PFSK-1 (cell line): ENCODE measurements at regions not wholly inside any gene's neighbourhood (a gene's known extent, or its start where the extent isn't known, plus 50 kb on each side); places are given as distances from the start of the nearest gene placed in this dataset.

Experiments used
- POLR2AphosphoS5 ChIP-seq: IDR thresholded peaks from 2 replicates; pipeline ENCODE4 v1.6.1; 2012; ENCODE audit warnings: low read depth, mild to moderate bottlenecking, control low read depth, low read length, moderate library complexity
- SIN3A ChIP-seq: IDR thresholded peaks from 2 replicates; pipeline ENCODE4 v1.6.1; 2012; ENCODE audit warnings: mild to moderate bottlenecking, low read length, moderate library complexity, borderline replicate concordance; ENCODE audit not compliant: insufficient read depth
- TAF1 ChIP-seq: IDR thresholded peaks from 2 replicates; pipeline ENCODE4 v1.6.1; 2012; ENCODE audit warnings: low read length, control low read depth, borderline replicate concordance; ENCODE audit not compliant: insufficient read depth
- TF ChIP-seq, protein P1 (sequence below), 2 experiments: IDR thresholded peaks; 2 replicates each; pipeline versions ENCODE4 v1.6.1 to v1.8.0; 2011 to 2012; ENCODE audit warnings: low read depth in 2 of 2, low read length in 2 of 2, control low read depth in 1 of 2, inconsistent platforms in 1 of 2, mild to moderate bottlenecking in 1 of 2, moderate library complexity in 1 of 2; ENCODE audit not compliant: insufficient read depth in 1 of 2

DNA sequence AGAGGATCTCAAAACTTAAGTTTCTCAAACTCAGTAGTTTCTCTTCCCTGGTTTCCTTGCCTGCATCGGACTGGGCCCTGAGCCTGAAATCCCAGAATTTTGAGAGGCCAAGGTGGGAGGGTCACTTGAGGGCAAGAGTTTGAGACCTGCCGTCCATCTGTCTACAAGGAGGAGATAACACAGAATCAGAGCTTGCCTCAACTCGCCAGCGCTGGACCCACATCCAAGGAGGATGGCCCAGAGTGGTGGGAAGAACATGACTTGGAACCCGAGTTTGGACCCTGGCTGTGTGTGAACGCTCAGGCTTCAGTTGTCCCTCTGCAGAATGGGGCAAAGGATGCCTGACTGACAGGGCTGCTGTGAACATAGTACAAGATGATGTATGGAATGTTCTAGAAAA lies 80.1 kb downstream of the MCFD2 start:
- no peak for TF ChIP-seq POLR2AphosphoS5
- TF ChIP-seq TAF1: no peak
- TF ChIP-seq, protein P1, sequence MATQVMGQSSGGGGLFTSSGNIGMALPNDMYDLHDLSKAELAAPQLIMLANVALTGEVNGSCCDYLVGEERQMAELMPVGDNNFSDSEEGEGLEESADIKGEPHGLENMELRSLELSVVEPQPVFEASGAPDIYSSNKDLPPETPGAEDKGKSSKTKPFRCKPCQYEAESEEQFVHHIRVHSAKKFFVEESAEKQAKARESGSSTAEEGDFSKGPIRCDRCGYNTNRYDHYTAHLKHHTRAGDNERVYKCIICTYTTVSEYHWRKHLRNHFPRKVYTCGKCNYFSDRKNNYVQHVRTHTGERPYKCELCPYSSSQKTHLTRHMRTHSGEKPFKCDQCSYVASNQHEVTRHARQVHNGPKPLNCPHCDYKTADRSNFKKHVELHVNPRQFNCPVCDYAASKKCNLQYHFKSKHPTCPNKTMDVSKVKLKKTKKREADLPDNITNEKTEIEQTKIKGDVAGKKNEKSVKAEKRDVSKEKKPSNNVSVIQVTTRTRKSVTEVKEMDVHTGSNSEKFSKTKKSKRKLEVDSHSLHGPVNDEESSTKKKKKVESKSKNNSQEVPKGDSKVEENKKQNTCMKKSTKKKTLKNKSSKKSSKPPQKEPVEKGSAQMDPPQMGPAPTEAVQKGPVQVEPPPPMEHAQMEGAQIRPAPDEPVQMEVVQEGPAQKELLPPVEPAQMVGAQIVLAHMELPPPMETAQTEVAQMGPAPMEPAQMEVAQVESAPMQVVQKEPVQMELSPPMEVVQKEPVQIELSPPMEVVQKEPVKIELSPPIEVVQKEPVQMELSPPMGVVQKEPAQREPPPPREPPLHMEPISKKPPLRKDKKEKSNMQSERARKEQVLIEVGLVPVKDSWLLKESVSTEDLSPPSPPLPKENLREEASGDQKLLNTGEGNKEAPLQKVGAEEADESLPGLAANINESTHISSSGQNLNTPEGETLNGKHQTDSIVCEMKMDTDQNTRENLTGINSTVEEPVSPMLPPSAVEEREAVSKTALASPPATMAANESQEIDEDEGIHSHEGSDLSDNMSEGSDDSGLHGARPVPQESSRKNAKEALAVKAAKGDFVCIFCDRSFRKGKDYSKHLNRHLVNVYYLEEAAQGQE (IDR thresholded peaks at IDR 0.05; ENCODE audit: insufficient read depth in 1 of 2, low read depth in 2 of 2, low read length in 2 of 2): no peak
- TF ChIP-seq SIN3A: no peak
